ENCODE measurements at regions not wholly inside any gene's neighbourhood (a gene's known extent, or its start where the extent isn't known, plus 50 kb on each side); places are given as distances from the start of the nearest gene placed in this dataset.
"Not testable (repeated sequence)": the region's sequence is repeated elsewhere in the genome, so short reads cannot be mapped to it uniquely, and the experiment has no call there.

GRCh38 chr18:33853187-33853586, 275.2 kb downstream of the ASXL3 start:
- no peak for DNase-seq

GRCh38 chr18:33851546-33852078, 273.6 kb downstream of the ASXL3 start:
- no peak for DNase-seq

GRCh38 chr18:33849731-33850130, 271.7 kb downstream of the ASXL3 start:
- no peak for DNase-seq

- DNase-seq = no peak
Observed at GRCh38 chr18:33844232-33844631, 266.2 kb downstream of the ASXL3 start.

- DNase-seq = no peak
Observed at GRCh38 chr18:33841221-33841967, 263.4 kb downstream of the ASXL3 start.

GRCh38 chr18:33840212-33840593, 262.2 kb downstream of the ASXL3 start:
- DNase-seq = no peak

- DNase-seq = no peak
Observed at GRCh38 chr18:33839452-33840211, 261.6 kb downstream of the ASXL3 start.

GRCh38 chr18:33838054-33838453, 260.0 kb downstream of the ASXL3 start:
- no peak for DNase-seq

- DNase-seq = no peak
Observed at GRCh38 chr18:33837191-33837590, 259.2 kb downstream of the ASXL3 start.

- no peak for DNase-seq
Observed at GRCh38 chr18:33836564-33836963, 258.5 kb downstream of the ASXL3 start.

GRCh38 chr18:33835419-33835818, 257.4 kb downstream of the ASXL3 start:
- no peak for DNase-seq

- no peak for DNase-seq
Observed at GRCh38 chr18:33833842-33834241, 255.8 kb downstream of the ASXL3 start.

- DNase-seq = no peak
Observed at GRCh38 chr18:33831424-33831823, 253.4 kb downstream of the ASXL3 start.

GRCh38 chr18:33830213-33830612, 252.2 kb downstream of the ASXL3 start:
- no peak for DNase-seq

GRCh38 chr18:33828949-33829348, 250.9 kb downstream of the ASXL3 start:
- DNase-seq = no peak

GRCh38 chr18:33826151-33826550, 248.1 kb downstream of the ASXL3 start:
- DNase-seq = no peak

- DNase-seq = no peak
Observed at GRCh38 chr18:33821503-33821902, 243.5 kb downstream of the ASXL3 start.

- DNase-seq = no peak
Observed at GRCh38 chr18:33820517-33821371, 242.7 kb downstream of the ASXL3 start.

- DNase-seq = not testable (repeated sequence)
Observed at GRCh38 chr18:33819692-33820343, 241.8 kb downstream of the ASXL3 start.

GRCh38 chr18:33818145-33818544, 240.1 kb downstream of the ASXL3 start:
- DNase-seq = no peak

GRCh38 chr18:33817096-33817495, 239.1 kb downstream of the ASXL3 start:
- DNase-seq = no peak

GRCh38 chr18:33814546-33814945, 236.5 kb downstream of the ASXL3 start:
- no peak for DNase-seq

- DNase-seq = no peak
Observed at GRCh38 chr18:33812186-33812585, 234.2 kb downstream of the ASXL3 start.
